PC-9 (cell line): ENCODE measurements at regions not wholly inside any gene's neighbourhood (a gene's known extent, or its start where the extent isn't known, plus 50 kb on each side); places are given as distances from the start of the nearest gene placed in this dataset.
"Not testable (repeated sequence)": the region's sequence is repeated elsewhere in the genome, so short reads cannot be mapped to it uniquely, and the experiment has no call there.

ENCODE experiments used
- BruUV-seq: library from RNA; stranded (reverse); fragments of 400-500 nt; replicated peaks from 2 replicates; lab custom pipeline; 2021; lab: Mats Ljungman, UMichigan
- CTCF ChIA-PET: fragments of 300-600 bp; sonication (Branson Sonifier 250); formaldehyde crosslinking; loops from one replicate; lab custom pipeline; 2022; ENCODE audit warnings: antibody characterized with exemption; lab: Charles Lee
- POLR2A ChIA-PET: fragments of 300-600 bp; sonication (Branson Sonifier 250); formaldehyde crosslinking; loops from one replicate; lab custom pipeline; 2022; ENCODE audit warnings: antibody characterized with exemption; ENCODE audit not compliant: unreplicated experiment; lab: Charles Lee
- DNase-seq, 2 experiments: peaks; one replicate each; pipeline versions ENCODE4 v3.0.0 to v3.0.0-alpha.2; 2015 to 2022; ENCODE audit warnings: mixed read lengths in 1 of 2
- H2AFZ ChIP-seq: fragments of 200-600 bp; sonication (generic); 2 replicates; pipeline ENCODE4 v1.8.1; 2017; ENCODE audit warnings: antibody characterized with exemption
- H3F3A ChIP-seq: fragments of 200-600 bp; sonication (generic); 2 replicates; pipeline ENCODE4 v1.8.1; 2017; ENCODE audit warnings: antibody characterized with exemption, mild to moderate bottlenecking, low read depth; ENCODE audit not compliant: insufficient read depth
- H3K27ac ChIP-seq: fragments of 200-600 bp; sonication (generic); 2 replicates; pipeline ENCODE4 v1.6.1; 2016; ENCODE audit warnings: mixed run types
- H3K27me3 ChIP-seq: fragments of 200-600 bp; sonication (generic); 2 replicates; pipeline ENCODE4 v1.6.1; 2016; ENCODE audit warnings: low read depth, mixed run types; ENCODE audit not compliant: insufficient read depth
- H3K36me3 ChIP-seq: fragments of 200-600 bp; sonication (generic); 2 replicates; pipeline ENCODE4 v1.6.1; 2016; ENCODE audit warnings: low read depth, mixed run types
- H3K4me1 ChIP-seq: fragments of 200-600 bp; sonication (generic); replicated peaks from 2 replicates; pipeline ENCODE4 v1.6.1; 2016; ENCODE audit warnings: mixed run types; ENCODE audit not compliant: insufficient read depth
- H3K4me2 ChIP-seq: fragments of 200-600 bp; sonication (generic); 2 replicates; pipeline ENCODE4 v1.6.1; 2017; ENCODE audit warnings: mixed run types
- H3K4me3 ChIP-seq: fragments of 200-600 bp; sonication (generic); 2 replicates; pipeline ENCODE4 v1.6.1; 2016; ENCODE audit warnings: mixed run types
- H3K79me2 ChIP-seq: fragments of 200-600 bp; sonication (generic); 2 replicates; pipeline ENCODE4 v1.6.1; 2017; ENCODE audit warnings: low read depth, mixed run types
- H3K9me2 ChIP-seq: fragments of 200-600 bp; sonication (generic); 2 replicates; pipeline ENCODE4 v1.8.1; 2017; ENCODE audit warnings: mild to moderate bottlenecking; ENCODE audit not compliant: insufficient read depth
- H3K9me3 ChIP-seq: fragments of 200-600 bp; sonication (generic); 2 replicates; pipeline ENCODE4 v1.8.1; 2016; ENCODE audit warnings: low read depth; ENCODE audit not compliant: insufficient read depth
- H4K20me1 ChIP-seq: fragments of 200-600 bp; sonication (generic); 2 replicates; pipeline ENCODE4 v1.8.1; 2017; ENCODE audit not compliant: insufficient read depth
- EZH2 ChIP-seq: fragments of 200-600 bp; sonication (generic); IDR thresholded peaks from 2 replicates; pipeline ENCODE4 v1.8.0; 2017; ENCODE audit warnings: antibody characterized with exemption, low read depth
- intact Hi-C: fragments of 100-400 bp; cut with micrococcal nuclease; formaldehyde crosslinking; loops from one replicate; pipeline ENCODE4 v1.10.0; 2022; ENCODE audit not compliant: unreplicated experiment
- TF ChIP-seq, protein P1 (sequence below): fragments of 200-600 bp; sonication (generic); conservative IDR thresholded peaks from 2 replicates; pipeline ENCODE4 v1.6.1; 2017; ENCODE audit warnings: mixed run types, antibody characterized with exemption, mild to moderate bottlenecking, moderate library complexity

GRCh38 chr12:86948851-86949250, 692.7 kb upstream of the MGAT4C start:
- no TSS peak for BruUV-seq
- Histone ChIP-seq H3K9me3 (no peaks in the 10 kb centered on the region), H3K9me2 (no peaks in the 10 kb centered on the region), H4K20me1 (no peaks in the 10 kb centered on the region), H3K79me2 (no peaks in the 10 kb centered on the region), H3K27me3 (no peaks in the 10 kb centered on the region), H2AFZ (0 out of 2 replicates have a peak overlapping the region, but pooled peaks have one; percentile 55), H3K36me3 (no peaks in the 10 kb centered on the region), H3F3A (no peaks in the 10 kb centered on the region), H3K4me1 (no peaks in the 10 kb centered on the region), H3K4me3 (no peak overlapping the region), H3K4me2 (no peak overlapping the region), H3K27ac (no peak overlapping the region)
- DNase-seq: no peak
- TF ChIP-seq EZH2: no peak
- ChIA-PET POLR2A (no interaction called here), CTCF (no interaction called here)
- intact Hi-C loops: no loop called here

GRCh38 chr12:86945685-86946196, 689.5 kb upstream of the MGAT4C start:
- H3K4me3 ChIP-seq: no peak overlapping the region
- intact Hi-C loops: no loop called here
- H3K4me1 ChIP-seq: no peaks in the 10 kb centered on the region
- BruUV-seq: no TSS peak
- ChIA-PET POLR2A (no interaction called here), CTCF (no interaction called here)
- no peak overlapping the region for H3K27ac ChIP-seq
- H3K4me2 ChIP-seq: no peak overlapping the region
- H3K79me2 ChIP-seq: no peaks in the 10 kb centered on the region
- no peak overlapping the region for H2AFZ ChIP-seq
- H3K9me3 ChIP-seq: no peaks in the 10 kb centered on the region
- no peak for DNase-seq
- no peaks in the 10 kb centered on the region for H3F3A ChIP-seq
- no peaks in the 10 kb centered on the region for H3K36me3 ChIP-seq
- TF ChIP-seq EZH2: no peak
- TF ChIP-seq, protein P1, sequence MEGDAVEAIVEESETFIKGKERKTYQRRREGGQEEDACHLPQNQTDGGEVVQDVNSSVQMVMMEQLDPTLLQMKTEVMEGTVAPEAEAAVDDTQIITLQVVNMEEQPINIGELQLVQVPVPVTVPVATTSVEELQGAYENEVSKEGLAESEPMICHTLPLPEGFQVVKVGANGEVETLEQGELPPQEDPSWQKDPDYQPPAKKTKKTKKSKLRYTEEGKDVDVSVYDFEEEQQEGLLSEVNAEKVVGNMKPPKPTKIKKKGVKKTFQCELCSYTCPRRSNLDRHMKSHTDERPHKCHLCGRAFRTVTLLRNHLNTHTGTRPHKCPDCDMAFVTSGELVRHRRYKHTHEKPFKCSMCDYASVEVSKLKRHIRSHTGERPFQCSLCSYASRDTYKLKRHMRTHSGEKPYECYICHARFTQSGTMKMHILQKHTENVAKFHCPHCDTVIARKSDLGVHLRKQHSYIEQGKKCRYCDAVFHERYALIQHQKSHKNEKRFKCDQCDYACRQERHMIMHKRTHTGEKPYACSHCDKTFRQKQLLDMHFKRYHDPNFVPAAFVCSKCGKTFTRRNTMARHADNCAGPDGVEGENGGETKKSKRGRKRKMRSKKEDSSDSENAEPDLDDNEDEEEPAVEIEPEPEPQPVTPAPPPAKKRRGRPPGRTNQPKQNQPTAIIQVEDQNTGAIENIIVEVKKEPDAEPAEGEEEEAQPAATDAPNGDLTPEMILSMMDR: no peak
- H3K9me2 ChIP-seq: no peaks in the 10 kb centered on the region
- H3K27me3 ChIP-seq: no peaks in the 10 kb centered on the region
- no peaks in the 10 kb centered on the region for H4K20me1 ChIP-seq

DNA sequence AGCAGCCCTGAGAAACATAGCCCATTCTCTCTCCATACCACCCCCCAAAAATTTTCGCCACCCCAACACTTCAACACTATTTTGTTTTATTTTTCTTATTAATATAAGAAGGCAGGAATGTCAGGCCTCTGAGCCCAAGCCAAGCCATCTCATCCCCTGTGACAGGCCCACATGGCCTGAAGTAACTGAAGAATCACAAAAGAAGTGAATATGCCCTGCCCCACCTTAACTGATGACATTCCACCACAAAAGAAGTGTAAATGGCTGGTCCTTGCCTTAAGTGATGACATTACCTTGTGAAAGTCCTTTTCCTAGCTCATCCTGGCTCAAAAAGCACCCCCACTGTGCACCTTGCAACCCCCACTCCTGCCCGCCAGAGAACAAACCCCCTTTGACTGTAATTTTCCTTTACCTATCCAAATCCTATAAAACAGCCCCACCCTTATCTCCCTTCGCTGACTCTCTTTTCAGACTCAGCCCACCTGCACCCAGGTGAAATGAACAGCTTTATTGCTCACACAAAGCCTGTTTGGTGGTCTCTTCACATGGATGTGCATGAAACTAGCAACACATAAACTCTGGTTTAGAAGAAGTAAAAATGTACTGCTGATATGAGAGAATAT, 688.1 kb upstream of the MGAT4C start:
- DNase-seq, H3K4me1 ChIP-seq, H3K27me3 ChIP-seq, H4K20me1 ChIP-seq, intact Hi-C loops, H3K79me2 ChIP-seq, H3K36me3 ChIP-seq, POLR2A ChIA-PET, H3K27ac ChIP-seq, H2AFZ ChIP-seq, BruUV-seq, H3F3A ChIP-seq, H3K4me2 ChIP-seq, CTCF ChIA-PET, H3K9me3 ChIP-seq, H3K9me2 ChIP-seq, H3K4me3 ChIP-seq: not testable (repeated sequence)

DNA sequence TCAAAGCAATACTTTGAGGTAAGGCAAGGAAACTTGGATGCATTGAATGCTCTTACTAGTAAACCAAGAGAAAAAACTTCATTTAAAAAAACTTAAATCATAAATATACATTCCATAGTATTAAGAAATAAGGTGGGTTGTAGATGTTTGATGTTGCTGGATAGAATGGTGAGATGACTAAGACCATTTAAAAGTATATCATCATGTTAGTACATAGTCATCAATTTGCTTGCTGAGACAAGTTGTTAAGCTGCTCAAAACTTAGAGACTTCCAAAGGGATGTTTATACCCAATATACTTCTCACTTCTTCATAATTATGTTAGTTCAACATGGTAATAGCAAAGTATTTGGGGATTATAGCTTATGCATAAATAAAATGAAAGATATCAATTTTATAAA, 675.5 kb upstream of the MGAT4C start:
- Histone ChIP-seq H3F3A (no peaks in the 10 kb centered on the region), H3K4me2 (no peak overlapping the region), H3K9me2 (no peaks in the 10 kb centered on the region), H3K9me3 (no peaks in the 10 kb centered on the region), H3K27ac (no peak overlapping the region), H3K79me2 (no peaks in the 10 kb centered on the region), H3K27me3 (no peaks in the 10 kb centered on the region), H3K36me3 (no peaks in the 10 kb centered on the region), H3K4me1 (no peaks in the 10 kb centered on the region), H3K4me3 (no peak overlapping the region), H2AFZ (no peak overlapping the region), H4K20me1 (no peaks in the 10 kb centered on the region)
- intact Hi-C loops: no loop called here
- POLR2A ChIA-PET: interaction anchor here (0.5 kb wide), 1 partner anchor 261 kb away, joined by 15 read pairs; no protein-coding TSS in a partner anchor
- no peak for DNase-seq
- no TSS peak for BruUV-seq
- CTCF ChIA-PET: no interaction called here
- TF ChIP-seq, protein P1: no peak
- no peak for TF ChIP-seq EZH2
